KMS-11 (cell line): ENCODE measurements at regions not wholly inside any gene's neighbourhood (a gene's known extent, or its start where the extent isn't known, plus 50 kb on each side); places are given as distances from the start of the nearest gene placed in this dataset.

Experiments used
- H2AFZ ChIP-seq: fragments of 200-600 bp; sonication (generic); 2 replicates; pipeline ENCODE4 v1.6.1; 2016; ENCODE audit warnings: antibody characterized with exemption, mixed run types, low read depth
- H3K27ac ChIP-seq: fragments of 200-600 bp; sonication (generic); 2 replicates; pipeline ENCODE4 v1.6.1; 2016; ENCODE audit warnings: mild to moderate bottlenecking, mixed run types
- H3K27me3 ChIP-seq: fragments of 200-600 bp; sonication (generic); 2 replicates; pipeline ENCODE4 v1.6.1; 2017; ENCODE audit warnings: mild to moderate bottlenecking, low read depth, mixed run types, moderate library complexity; ENCODE audit not compliant: insufficient read depth
- H3K36me3 ChIP-seq: fragments of 200-600 bp; sonication (generic); 2 replicates; pipeline ENCODE4 v1.6.1; 2017; ENCODE audit warnings: mild to moderate bottlenecking, mixed run types; ENCODE audit not compliant: insufficient read depth
- H3K4me1 ChIP-seq: fragments of 200-600 bp; sonication (generic); 2 replicates; pipeline ENCODE4 v1.6.1; 2016; ENCODE audit warnings: mild to moderate bottlenecking, low read depth, mixed run types; ENCODE audit not compliant: poor library complexity, severe bottlenecking
- H3K4me2 ChIP-seq: fragments of 200-600 bp; sonication (generic); 2 replicates; pipeline ENCODE4 v1.7.0; 2016; ENCODE audit warnings: mild to moderate bottlenecking, mixed run types
- H3K4me3 ChIP-seq: fragments of 200-600 bp; sonication (generic); IDR thresholded peaks from 2 replicates; pipeline ENCODE4 v1.6.1; 2017; ENCODE audit warnings: low read depth, low read length, mixed read lengths; ENCODE audit not compliant: insufficient read depth
- H3K79me2 ChIP-seq: fragments of 200-600 bp; sonication (generic); 2 replicates; pipeline ENCODE4 v1.6.1; 2016; ENCODE audit warnings: low read depth, mixed run types; ENCODE audit not compliant: insufficient read depth
- H3K9ac ChIP-seq: fragments of 200-600 bp; sonication (generic); 2 replicates; pipeline ENCODE4 v1.6.1; 2016; ENCODE audit warnings: mild to moderate bottlenecking, mixed run types
- H4K20me1 ChIP-seq: fragments of 200-600 bp; sonication (generic); 2 replicates; pipeline ENCODE4 v1.6.1; 2016; ENCODE audit warnings: mild to moderate bottlenecking, mixed run types; ENCODE audit not compliant: insufficient read depth
- TF ChIP-seq, protein P1 (sequence below): fragments of 200-600 bp; sonication (generic); conservative IDR thresholded peaks from 2 replicates; pipeline ENCODE4 v1.6.1; 2017; ENCODE audit warnings: low read depth, mild to moderate bottlenecking, antibody characterized with exemption, low read length, moderate library complexity, mixed read lengths

DNA sequence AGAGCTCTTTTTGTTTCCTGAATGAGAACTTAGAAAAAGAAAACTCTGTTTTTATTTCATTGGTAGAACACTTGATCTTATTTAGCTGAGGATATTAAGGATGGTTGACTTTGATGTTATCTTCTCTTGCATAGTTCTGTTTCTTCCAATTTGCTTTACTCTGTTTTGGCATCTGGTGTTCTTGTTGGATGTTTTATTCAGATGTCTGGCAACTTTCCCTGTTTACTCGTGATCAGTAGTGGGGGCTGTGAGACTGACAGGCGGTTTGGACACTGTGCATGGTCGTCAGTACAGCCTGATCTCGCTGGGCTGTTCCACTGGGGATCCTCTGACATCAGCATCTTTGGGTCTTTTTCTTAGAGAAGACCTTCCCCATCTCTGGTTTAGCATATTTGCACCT is 100.1 kb downstream of the TSN start:
- no peaks in the 10 kb centered on the region for H3K79me2 ChIP-seq
- no peak overlapping the region for H3K4me2 ChIP-seq
- no peaks in the 10 kb centered on the region for H3K4me1 ChIP-seq
- no peaks in the 10 kb centered on the region for H3K36me3 ChIP-seq
- H2AFZ ChIP-seq = no peak overlapping the region
- TF ChIP-seq, protein P1, sequence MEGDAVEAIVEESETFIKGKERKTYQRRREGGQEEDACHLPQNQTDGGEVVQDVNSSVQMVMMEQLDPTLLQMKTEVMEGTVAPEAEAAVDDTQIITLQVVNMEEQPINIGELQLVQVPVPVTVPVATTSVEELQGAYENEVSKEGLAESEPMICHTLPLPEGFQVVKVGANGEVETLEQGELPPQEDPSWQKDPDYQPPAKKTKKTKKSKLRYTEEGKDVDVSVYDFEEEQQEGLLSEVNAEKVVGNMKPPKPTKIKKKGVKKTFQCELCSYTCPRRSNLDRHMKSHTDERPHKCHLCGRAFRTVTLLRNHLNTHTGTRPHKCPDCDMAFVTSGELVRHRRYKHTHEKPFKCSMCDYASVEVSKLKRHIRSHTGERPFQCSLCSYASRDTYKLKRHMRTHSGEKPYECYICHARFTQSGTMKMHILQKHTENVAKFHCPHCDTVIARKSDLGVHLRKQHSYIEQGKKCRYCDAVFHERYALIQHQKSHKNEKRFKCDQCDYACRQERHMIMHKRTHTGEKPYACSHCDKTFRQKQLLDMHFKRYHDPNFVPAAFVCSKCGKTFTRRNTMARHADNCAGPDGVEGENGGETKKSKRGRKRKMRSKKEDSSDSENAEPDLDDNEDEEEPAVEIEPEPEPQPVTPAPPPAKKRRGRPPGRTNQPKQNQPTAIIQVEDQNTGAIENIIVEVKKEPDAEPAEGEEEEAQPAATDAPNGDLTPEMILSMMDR = no peak
- no peak overlapping the region for H3K9ac ChIP-seq
- no peak overlapping the region for H3K4me3 ChIP-seq
- no peak overlapping the region for H3K27ac ChIP-seq
- no peaks in the 10 kb centered on the region for H4K20me1 ChIP-seq
- no peaks in the 10 kb centered on the region for H3K27me3 ChIP-seq

DNA sequence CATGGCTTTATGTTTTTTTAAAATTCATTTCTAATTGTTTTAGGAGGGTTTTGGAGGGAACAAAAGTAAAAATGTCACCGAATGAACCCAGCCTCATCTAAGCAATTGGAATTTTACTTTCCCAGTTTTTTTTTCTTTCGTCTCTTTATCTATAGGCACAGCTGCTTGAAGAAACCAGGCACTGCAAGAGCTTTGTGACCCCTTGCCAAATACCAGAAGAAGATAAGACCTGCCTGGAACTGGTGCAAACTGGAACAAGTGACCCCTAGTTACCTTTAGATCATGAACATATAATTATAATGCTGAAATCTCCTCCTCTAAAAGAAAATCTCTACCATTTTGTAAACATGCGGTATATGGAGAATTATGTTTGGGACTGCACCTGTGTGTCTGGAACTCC is 100.9 kb downstream of the TSN start:
- Histone ChIP-seq H3K79me2 (no peaks in the 10 kb centered on the region), H3K36me3 (no peaks in the 10 kb centered on the region), H4K20me1 (no peaks in the 10 kb centered on the region), H3K4me3 (no peak overlapping the region), H3K4me1 (no peaks in the 10 kb centered on the region), H3K27ac (no peak overlapping the region), H3K9ac (no peak overlapping the region), H2AFZ (no peak overlapping the region), H3K27me3 (no peaks in the 10 kb centered on the region), H3K4me2 (no peak overlapping the region)
- TF ChIP-seq, protein P1 = no peak

DNA sequence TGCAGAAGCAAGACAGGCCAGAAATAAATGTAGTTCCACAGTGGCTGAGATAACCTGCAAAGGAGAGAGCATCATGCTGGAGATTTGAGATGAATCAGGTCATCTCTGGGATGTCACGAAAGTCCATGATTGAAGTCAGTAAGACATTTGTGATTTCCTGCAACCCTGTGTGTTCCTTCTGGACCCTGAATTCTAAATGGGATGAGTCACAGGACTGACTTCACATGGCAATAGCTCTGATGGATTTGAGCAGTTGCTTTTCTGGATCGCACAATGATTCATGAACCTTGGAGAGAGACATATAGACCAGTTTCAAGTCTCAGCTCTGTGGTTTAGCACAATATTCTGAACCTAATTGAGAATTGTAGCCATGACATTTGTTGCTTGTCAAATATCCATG is 102.9 kb downstream of the TSN start:
- Histone ChIP-seq H3K79me2 (no peaks in the 10 kb centered on the region), H3K4me3 (no peak overlapping the region), H3K4me1 (no peaks in the 10 kb centered on the region), H3K9ac (no peak overlapping the region), H2AFZ (no peak overlapping the region), H3K4me2 (no peak overlapping the region), H3K27ac (no peak overlapping the region), H4K20me1 (no peaks in the 10 kb centered on the region), H3K36me3 (no peaks in the 10 kb centered on the region), H3K27me3 (no peaks in the 10 kb centered on the region)
- TF ChIP-seq, protein P1 = no peak

DNA sequence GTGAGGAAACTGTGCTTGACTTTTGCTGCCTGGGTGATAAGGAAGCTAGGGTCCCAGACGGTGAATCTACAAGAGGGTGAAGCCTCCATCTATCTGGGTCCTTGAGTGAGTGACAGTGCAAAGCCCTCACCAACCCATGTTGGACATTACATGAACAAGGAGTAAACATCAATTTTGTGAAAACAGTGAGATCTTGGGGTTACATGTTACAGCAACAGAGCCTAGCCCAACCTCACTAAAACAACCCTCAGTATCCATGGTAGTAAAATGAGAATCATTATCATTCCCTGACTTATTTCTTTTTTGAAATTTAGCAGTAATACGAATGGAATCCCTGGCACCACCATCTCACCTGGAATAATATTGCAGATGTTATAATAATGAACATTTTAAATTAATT is 103.4 kb downstream of the TSN start:
- TF ChIP-seq, protein P1 = no peak

More for the DNA sequence above, 103.4 kb downstream of the TSN start:
- no peak overlapping the region for H2AFZ ChIP-seq
- no peaks in the 10 kb centered on the region for H3K79me2 ChIP-seq
- no peak overlapping the region for H3K27ac ChIP-seq
- no peaks in the 10 kb centered on the region for H3K4me1 ChIP-seq
- no peaks in the 10 kb centered on the region for H3K36me3 ChIP-seq
- no peaks in the 10 kb centered on the region for H3K27me3 ChIP-seq
- H3K4me2 ChIP-seq = no peak overlapping the region
- no peaks in the 10 kb centered on the region for H4K20me1 ChIP-seq
- no peak overlapping the region for H3K9ac ChIP-seq
- no peak overlapping the region for H3K4me3 ChIP-seq
